Cortex of kidney (tissue), 1 donor: ENCODE measurements at regions not wholly inside any gene's neighbourhood (a gene's known extent, or its start where the extent isn't known, plus 50 kb on each side); places are given as distances from the start of the nearest gene placed in this dataset.
"Not testable (repeated sequence)": the region's sequence is repeated elsewhere in the genome, so short reads cannot be mapped to it uniquely, and the experiment has no call there.

Source experiments
- DNase-seq: peaks from one replicate; lab custom pipeline; 2025; lab: John Stamatoyannopoulos, UW

DNA sequence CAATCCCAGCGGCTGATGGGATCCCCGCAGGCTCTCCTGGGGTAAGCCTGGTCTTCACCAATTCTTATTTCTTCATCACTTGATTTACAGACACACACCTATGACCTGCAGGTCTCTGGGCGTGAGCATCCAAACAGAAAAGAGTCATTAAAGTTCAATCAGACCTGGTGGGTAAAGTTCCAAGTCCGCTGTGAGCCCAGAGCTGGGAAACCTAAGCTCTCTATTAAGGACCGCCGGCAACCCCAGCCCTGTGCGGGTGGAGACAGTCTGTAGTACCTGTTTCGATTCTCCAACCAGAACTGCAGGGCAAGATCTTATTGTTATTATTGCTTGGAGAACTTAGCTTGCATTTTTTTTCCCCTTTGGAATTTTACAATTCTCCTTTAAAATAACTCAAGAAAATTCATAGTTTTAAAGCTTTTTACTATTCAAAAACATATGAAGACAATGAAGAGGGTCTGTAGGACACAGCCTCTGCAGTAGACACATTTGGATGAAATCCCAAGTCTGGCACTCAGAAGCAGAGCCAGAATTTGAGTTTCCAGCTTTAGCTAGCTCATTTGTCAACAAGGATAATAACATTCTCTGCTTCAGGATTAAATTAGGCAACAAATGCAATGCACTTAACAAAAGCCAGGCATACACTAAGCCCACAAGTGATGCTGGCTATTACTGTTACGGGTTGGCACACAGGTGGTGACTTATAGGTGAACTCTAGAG is 376.4 kb downstream of the INSIG2 start:
- no peak for DNase-seq

DNA sequence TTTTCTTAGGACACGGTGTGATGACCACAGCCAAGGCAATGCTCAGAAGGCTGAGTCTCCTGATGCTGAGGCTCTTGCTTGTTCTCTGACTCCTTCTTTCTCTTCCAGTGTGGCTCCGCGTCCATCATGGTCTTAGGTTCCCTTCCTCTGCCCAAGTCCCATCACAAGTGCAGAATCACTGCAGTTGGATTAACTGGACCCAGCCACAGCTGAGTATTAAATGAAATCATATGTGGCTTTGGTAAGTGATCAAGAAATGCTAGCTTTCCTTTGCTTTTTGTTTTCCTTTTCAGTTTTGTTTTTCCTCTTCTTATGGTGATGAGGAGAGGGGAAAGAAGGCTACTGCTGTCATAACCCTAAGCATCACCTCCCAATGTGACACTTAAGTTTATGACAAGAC is 375.8 kb downstream of the INSIG2 start:
- no peak for DNase-seq

DNA sequence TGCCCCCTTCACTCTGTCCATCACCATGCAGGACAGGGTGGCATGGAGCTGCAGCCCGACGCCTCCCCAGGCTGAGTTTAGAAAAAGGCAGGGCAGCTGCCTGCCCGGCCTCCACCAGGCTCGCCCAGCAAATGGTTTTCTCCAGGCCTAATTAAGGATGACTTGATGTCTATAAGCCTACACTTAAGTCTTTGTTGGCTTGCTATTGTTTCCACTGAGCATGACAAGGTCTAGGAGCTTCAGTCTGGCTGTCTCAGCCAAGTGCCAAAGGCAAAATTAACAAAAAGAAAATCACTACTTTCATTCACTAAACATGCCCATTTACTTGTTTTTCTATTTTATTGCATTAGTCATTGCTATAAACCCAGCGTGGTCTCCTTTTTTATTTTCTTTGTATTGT is 372.2 kb downstream of the INSIG2 start:
- DNase-seq: no peak

DNA sequence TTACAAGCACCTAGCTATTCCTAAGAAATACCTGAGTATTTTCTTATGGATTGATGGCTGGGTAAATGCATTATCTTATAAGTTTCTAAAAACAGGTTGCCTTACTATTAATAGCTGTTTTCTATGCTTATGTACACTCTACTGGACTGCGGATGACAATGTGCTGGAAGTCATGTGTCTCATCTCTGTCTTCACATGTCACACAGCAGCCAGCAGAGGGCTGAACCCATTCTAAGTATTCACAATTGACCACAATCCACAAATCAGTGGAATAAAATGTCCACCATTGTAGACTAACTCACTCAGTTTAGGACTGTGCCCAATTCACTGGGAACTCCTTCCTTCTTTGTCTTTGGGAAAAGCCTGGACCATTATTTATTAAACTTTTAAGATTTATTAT is 371.2 kb downstream of the INSIG2 start:
- DNase-seq: no peak

DNA sequence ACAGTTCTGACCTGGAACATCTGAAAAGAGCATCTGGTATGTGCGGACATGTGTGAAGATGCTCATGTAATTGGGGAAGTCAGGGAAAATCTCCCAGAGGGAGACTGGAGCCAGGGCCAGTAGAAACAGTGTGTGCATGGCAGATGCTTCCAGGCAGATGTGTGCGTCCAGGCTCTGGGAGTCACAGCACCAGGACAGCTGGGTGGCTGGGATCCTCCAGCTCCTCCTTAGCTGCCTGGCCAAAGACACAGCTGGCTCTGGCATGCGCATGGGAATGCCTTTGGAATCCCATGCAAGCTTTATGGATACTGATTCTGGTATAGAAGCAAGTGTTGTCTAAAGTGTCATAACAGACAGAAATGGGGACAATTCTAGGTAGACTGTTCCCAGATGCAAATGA is 369.7 kb downstream of the INSIG2 start:
- DNase-seq: no peak

DNA sequence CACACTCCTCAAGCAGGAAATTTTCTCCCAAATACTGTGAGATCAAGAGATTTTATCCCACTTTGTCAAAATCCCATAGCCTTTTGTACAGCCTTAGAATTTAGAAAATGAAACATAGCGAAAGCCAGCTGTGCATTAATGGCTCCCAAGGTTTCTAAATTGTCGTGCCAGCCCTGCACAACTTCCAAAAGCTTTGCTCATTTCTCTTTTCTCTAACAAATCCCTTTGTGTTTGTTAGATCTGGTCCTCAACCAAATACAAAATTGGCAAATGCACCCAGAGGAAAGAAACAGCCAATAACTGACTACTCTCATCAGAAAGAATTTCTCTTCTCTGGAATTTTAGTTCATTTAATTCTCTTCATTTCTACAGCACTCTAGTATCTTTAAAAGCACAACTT is 361.1 kb downstream of the INSIG2 start:
- DNase-seq: no peak

DNA sequence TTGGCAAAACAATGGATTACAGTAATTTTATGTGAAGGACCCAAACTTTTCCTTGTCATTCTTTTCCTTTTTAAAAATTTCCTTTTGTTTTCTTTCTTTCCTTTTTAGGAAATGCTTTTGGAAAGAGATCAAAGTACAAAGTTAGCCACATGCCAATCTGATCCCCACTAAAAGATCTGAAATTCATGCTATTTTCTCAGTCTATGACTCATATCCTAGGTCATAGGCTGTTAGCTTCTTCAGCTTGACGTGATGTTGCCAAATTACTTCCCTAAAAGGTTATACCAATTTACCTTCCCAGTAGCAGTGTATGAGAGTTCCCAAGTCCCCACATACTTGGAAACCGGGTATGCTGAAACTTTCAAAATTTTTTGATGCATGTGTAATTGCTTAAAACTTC is 355.3 kb downstream of the INSIG2 start:
- DNase-seq: no peak

DNA sequence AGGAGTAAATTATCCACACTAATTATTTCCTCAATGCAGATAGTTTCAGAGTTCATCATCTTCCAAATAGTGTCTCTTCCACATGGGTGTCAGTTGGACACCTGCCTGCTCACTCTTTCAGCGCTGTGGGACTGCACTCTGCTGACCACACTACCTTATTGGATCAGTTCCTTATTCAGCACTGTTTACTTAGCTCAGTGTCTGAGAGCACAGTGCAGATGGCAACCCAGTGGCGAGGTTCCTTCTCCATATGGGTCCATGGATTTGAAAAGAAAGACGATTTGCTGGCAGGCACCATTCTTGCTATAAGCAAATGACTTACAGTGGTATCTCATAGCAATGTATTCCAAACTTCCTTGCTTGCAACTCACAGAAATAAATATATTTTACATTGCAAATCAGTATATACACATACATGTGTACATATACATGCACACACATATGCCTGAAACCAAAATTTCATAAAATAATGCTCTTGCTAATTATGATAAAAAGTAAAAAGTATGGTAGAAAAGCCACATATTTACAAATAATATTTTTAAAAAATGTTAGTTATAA is 354.8 kb downstream of the INSIG2 start:
- no peak for DNase-seq

DNA sequence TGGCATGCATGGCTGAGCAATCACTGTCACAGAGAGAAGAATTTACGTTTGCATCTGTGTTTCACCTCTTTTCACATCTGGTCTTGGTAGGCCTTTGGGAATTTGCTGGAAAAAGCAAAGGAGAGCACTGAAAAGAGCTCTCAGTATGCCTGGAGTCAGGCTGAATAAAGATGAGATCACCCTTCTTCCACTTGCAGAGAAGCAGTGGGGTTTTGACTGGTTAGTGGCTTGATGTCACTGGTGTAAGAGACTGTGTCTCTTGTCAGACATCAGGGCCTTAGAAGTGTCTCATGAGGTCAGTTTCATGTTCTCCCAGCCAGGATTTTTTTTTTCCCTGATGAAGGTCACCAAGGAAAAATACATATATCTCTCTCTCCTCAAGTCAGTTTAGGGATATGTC is 353.8 kb downstream of the INSIG2 start:
- DNase-seq: no peak

DNA sequence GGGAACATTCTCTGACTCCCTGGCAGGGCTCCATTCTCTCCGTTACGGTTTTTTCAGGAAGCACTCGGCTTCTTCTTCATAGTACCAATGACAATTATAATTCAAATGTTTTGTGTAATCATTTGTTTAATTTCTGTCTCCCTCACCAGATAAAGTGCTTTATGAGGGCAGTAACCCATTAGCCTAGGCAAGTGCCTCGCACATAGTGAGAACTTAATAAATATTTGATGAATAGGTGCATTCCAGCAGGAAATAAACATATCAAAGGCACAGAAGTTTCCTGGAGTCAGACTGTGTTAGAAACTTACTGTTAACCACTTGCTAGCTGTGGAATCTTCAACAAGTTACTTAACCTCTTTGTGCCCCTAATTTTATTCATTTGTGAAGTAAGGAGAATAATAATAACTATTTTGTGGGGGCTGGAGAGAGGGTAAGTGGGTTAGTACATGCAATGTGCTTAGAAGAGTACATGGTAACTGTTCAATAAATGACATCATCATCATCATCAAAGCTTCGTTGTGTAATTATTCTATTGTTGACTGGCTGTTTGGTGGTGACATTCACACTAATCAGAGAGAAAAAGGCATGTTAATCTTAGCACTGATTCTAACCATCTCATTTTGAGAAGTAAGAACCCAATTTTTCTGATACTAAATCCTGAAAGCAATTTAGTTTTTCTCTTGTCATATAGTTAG is 352.3 kb downstream of the INSIG2 start:
- DNase-seq: no peak

DNA sequence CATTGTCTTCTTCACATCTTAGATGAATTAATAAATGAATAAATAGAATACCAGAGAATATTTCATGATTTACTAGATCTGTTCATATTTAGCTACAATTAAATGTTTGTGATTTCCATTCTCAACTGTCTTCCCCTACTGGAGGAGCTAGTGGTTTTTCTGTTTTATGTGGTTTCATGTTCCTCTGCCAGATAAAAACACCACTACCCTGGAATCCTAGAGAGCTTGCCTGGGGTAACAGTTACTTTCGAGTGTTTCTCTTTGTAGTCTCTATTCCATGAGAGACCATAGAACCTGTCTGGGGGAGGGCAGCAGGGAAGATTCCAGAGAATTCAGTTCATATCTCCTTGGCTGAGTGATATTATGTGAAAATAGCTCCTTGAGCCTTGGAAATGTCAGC is 349.2 kb downstream of the INSIG2 start:
- DNase-seq: no peak

DNA sequence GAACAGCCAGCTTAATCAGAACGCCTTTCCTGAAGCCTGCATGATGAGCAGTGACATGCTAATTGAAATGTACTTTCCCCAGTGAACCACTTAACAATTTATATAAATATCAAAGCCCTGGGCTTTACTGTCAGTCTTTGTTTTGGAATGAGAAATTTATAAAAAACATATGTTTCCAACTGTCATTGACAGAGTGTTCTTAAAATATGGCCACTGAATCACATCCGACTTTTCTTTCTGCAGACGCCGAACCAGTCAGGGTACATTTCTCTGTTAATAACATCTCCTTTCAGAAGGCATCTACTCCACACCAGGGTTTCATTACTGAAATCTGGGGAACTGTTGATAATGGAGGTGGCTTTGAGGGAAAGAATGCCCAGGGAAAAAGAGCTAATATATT is 343.7 kb downstream of the INSIG2 start:
- no peak for DNase-seq

DNA sequence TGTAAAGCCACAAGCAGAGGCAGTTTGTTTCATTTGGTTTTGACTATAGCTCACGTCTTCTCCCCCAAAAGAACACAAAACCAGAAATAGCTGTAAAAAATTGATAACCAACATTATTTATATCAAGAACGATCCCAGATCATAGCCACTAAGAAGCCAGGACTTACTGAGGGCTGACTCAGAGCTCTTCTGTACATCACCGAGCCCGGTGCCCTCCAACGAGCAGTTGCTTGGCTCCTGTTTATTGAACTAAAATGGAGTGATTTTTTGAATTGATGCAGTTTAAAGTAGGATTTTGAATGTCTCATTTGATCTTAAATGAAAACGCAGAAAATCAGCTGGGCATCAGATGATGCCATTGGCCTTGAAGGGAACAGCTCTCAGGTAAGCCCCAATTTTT is 343.3 kb downstream of the INSIG2 start:
- no peak for DNase-seq

DNA sequence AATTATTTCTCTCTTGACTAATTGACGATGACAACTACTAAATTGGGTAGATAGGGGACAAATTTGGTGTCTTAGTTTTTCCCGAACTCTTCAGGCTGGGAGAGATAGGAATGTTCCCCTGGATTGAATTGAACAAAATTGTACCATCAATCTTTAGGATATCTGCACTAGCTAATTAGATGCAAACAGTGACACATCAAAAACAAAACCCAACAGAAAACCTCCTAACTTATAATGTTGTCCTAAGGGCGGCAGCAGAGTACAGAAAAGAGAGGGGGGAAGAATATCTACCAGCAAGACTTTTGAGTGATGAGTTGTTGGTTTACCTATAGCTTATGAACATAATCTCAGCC is 342.9 kb downstream of the INSIG2 start:
- DNase-seq: no peak

DNA sequence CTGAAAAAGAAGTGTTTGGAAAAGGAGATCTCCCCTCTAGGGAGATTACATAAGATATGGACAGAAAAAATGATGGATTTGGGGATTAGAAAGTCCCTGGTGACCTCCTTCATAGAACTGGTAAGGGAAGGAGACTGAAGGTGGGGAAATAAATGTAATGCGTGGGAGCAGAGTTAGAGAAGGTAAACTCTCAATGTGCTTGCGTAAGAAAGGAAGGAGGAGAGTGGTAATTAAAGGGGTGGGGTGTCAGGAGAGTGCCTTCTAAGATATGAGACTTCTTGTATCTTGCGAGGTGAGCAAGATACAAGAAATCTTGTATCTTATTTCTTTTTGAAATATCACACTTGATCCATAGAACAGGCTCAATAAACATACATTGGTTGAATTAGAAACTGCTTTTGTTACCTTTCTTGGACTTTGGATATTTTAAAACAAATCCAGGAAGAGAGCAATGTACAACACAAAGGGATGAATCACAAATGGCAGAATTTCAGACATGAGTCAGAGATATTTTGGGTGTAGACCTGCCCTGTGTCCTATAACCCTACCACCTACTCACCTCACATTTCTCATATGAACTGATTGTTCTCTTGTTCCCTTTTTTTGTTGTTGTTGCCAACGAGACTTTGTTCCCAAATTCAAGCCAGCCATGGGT is 342.4 kb downstream of the INSIG2 start:
- DNase-seq: no peak

DNA sequence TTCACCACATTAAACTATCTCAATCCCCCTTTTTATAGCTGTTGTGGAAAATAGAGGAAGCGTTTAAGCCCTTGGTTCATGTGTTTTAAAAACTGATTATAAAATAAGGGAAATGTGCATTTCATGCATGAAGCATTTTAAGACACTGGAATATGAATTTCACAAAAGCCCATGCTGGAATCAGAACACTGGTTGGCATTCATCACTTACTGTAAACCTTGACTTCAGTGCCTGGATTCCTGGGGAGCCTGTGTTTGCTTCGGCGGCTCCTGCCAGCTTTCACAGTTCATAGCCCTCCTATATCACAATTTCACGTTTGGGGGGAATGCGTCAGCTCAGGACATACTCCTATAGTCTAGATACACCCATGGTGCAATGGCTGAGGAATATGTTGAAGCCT is 336.9 kb downstream of the INSIG2 start:
- DNase-seq: no peak

DNA sequence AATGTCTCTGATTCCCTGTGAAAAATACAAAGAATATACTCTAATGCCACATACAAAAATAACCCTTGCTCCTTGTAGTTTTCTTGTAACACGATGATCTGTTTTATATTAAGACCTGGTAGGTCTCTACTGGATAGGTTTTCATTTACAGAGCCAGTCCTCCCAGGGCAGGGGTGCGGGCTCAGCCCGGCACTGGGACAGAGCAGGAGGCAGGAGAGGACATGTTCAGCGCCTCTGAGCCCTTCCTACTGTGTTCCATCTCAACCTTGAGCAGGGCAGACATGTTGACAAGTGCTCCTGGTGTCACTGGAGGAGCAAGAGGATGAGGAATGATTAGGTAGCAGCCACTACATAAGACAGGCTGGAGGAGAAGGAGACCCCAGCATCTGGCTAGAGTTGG is 335.5 kb downstream of the INSIG2 start:
- DNase-seq: no peak

DNA sequence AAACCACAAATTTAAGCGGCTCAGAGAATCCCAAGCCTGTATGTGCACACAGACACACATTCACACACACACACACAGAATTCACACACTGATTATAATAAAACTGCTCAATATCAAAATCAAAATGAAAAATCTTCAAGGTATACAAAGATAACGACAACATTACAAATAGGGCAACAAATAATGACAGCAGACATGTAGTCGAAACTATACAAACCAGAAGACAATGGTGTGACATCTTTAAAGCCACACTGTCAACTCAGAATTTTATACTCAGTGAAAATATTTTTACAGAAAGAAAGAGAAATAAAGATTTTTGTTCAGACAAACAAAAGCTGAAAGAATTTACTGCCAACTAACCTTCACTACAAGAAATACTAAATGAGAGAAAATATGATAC is 333.4 kb downstream of the INSIG2 start:
- no peak for DNase-seq

DNA sequence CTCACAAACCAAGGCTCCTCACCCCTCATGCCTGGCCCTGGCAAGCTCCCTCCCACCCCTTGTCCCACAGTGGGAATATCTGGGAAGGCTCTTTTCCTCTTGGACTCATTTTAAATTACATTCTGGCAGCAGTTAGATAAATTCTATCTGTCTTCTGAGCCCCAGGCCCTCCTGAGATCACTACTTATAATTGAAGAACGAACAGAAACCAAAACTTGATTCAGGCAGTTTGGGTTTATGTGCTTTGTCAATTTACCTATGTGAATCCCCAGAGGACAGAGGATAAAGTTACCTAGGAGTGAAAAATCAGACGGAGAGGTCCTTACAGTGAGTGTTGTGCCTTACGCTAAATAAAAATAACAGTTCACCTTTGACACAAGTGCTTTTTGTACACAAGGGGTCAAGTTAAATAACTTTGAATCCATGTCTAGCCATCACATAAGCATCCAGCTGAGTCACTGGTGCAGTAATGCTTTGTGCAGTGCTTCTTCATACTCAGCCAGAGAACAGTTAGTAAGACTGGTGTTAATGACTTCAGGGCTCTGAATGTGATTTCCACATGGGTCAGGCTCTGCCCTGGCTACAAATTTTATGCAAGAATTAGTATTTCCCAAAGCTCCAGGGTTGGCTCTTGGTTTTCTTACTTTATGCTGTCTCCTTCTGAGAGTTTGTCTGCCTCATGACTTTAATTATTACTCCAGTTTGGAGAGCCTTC is 329.3 kb downstream of the INSIG2 start:
- DNase-seq: no peak

DNA sequence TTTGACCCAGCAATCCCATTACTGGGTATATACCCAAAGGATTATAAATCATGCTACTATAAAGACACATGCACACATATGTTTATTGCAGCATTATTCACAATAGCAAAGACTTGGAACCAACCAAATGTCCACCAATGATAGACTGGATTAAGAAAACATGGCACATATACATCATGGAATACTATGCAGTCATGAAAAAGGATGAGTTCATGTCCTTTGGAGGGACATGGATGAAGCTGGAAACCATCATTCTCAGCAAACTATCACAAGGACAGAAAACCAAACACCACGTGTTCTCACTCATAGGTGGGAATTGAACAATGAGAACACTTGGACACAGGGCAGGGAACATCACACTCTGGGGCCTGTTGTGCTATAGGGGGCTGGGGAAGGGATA is 326.9 kb downstream of the INSIG2 start:
- DNase-seq: not testable (repeated sequence)

DNA sequence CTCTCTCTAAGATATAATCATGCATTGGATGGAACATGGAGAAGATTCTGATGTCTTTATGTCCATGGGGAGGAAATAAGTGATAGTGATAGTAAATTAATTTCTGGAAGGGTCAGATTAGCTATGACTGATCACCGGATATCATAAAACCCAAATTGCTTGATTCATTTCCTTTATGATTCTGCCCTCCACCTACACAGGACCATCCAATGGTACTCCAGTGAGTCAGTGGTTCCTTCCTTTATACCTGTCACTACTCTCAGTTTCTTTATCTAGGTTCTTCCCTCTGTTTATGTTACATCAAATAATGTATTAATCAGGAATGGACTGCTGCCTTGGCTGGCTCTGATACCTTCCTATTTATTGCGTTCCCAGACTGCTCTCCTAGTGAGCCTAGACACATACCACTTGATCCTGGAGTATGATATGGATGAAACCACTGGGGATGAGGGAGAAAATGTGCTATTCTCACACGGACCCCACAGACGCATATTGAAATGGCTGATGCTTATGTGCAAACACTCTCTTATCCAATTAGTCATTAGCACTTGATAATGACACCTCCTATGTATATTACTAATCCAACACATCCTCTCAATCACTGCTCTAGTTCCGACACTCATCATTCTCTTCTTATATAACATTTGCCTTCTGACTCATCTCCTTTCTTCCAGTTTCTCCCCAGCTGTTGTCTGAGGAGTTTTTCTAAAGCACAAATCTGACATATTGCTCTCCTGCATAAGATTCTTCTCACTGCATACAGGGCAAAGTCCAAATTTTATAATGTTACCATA is 315.6 kb downstream of the INSIG2 start:
- no peak for DNase-seq

DNA sequence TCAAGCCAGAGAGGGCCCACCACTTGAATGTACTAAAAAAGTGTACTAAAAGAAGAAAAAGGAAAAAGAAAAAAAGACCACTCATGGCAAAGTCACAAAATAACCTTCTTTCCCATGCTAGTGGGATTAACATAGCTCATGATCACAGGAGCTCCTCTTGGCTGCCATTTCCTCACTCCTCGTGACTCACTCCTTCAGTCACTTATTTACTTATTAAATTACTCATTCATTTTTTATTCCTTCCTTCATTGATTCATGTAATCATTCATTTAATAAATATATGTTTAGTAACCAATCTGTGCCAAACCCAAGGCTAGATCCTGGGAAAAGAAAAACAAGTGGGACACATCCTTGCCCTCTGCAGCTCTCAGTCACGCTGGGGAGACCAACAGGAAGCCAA is 300.5 kb downstream of the INSIG2 start:
- DNase-seq: no peak
